ENCODE measurements at regions not wholly inside any gene's neighbourhood (a gene's known extent, or its start where the extent isn't known, plus 50 kb on each side); places are given as distances from the start of the nearest gene placed in this dataset.

DNA sequence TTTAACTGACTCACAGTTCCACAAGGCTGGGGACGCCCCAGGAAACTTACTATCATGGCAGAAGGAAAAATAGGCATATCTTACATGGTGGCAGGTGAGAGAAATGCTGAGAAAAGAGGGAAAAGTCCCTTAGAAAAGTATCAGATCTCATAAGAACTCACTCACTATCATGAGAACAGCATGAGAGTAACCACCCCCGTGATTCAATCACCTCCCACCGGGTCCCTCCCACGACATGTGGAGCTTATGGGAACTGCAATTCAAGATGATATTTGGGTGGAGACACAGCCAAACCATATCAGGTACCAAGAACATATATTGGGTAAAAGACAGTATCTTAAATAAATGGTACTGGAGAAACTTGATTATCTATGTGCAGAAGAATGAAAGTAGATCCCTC, 100.3 kb upstream of the FAR2 start:
- TF ChIP-seq, protein P1, sequence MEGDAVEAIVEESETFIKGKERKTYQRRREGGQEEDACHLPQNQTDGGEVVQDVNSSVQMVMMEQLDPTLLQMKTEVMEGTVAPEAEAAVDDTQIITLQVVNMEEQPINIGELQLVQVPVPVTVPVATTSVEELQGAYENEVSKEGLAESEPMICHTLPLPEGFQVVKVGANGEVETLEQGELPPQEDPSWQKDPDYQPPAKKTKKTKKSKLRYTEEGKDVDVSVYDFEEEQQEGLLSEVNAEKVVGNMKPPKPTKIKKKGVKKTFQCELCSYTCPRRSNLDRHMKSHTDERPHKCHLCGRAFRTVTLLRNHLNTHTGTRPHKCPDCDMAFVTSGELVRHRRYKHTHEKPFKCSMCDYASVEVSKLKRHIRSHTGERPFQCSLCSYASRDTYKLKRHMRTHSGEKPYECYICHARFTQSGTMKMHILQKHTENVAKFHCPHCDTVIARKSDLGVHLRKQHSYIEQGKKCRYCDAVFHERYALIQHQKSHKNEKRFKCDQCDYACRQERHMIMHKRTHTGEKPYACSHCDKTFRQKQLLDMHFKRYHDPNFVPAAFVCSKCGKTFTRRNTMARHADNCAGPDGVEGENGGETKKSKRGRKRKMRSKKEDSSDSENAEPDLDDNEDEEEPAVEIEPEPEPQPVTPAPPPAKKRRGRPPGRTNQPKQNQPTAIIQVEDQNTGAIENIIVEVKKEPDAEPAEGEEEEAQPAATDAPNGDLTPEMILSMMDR (IDR thresholded peaks at IDR 0.05; ENCODE audit: insufficient read depth in 1 of 2, low read depth in 1 of 2, low read length in 1 of 2, severe bottlenecking in 1 of 2, unreplicated experiment in 1 of 2): no peak
- POLR2A ChIA-PET: no interaction called here
- intact Hi-C loops (cut with micrococcal nuclease; ENCODE audit: unreplicated experiment): no loop called here
- Mint-ChIP-seq H3K9me3 (ENCODE audit: unreplicated experiment) (peaks cover 15% of the 10 kb centered on the region), H3K27me3 (ENCODE audit: insufficient read depth, unreplicated experiment) (no peaks in the 10 kb centered on the region), H3K4me3 (ENCODE audit: unreplicated experiment) (no peak overlapping the region), H3K36me3 (ENCODE audit: insufficient read depth, unreplicated experiment) (no peaks in the 10 kb centered on the region), H3K27ac (ENCODE audit: unreplicated experiment) (no peak overlapping the region), H3K4me1 (ENCODE audit: low read depth, unreplicated experiment) (no peaks in the 10 kb centered on the region)
- peak in 1 of 2 experiments; percentile 12 for DNase-seq
- H3K4me1 ChIP-seq: no peaks in the 10 kb centered on the region
- H3K27me3 ChIP-seq (replicated peaks; ENCODE audit: control insufficient read depth, insufficient read depth, low read length): no peaks in the 10 kb centered on the region
- no peaks in the 10 kb centered on the region for H3K36me3 ChIP-seq (ENCODE audit: control insufficient read depth, insufficient read depth, low read length)
- H3K4me3 ChIP-seq (ENCODE audit: low read depth, low read length): no peak overlapping the region
- BruUV-seq (replicated peaks): no TSS peak
- H3K9me3 ChIP-seq: no peaks in the 10 kb centered on the region
- CTCF ChIA-PET: no interaction called here

DNA sequence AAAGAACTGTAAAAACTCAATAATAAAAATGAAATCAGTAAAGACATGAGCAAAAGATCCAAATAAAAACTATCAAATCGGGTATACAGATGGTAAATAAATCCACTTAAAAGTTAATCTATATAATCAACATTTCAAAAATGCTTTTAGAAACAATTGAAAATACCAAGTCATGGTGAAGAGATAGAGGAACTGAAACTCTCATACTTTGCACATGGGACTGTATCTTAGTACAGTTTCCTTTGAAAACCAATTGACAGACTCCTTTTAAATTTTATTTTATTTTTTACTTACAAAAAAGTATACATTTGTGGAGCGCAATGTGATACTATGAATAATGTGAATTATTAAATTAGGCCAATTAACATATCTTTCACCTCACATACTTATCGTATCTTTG, 98.6 kb upstream of the FAR2 start:
- no peak for DNase-seq
- H3K9me3 ChIP-seq: no peaks in the 10 kb centered on the region
- Mint-ChIP-seq H3K4me1 (ENCODE audit: low read depth, unreplicated experiment) (no peaks in the 10 kb centered on the region), H3K36me3 (ENCODE audit: insufficient read depth, unreplicated experiment) (no peaks in the 10 kb centered on the region), H3K27ac (ENCODE audit: unreplicated experiment) (no peak overlapping the region), H3K4me3 (ENCODE audit: unreplicated experiment) (no peak overlapping the region), H3K9me3 (ENCODE audit: unreplicated experiment) (peaks cover 15% of the 10 kb centered on the region), H3K27me3 (ENCODE audit: insufficient read depth, unreplicated experiment) (no peaks in the 10 kb centered on the region)
- H3K27me3 ChIP-seq (replicated peaks; ENCODE audit: control insufficient read depth, insufficient read depth, low read length): no peaks in the 10 kb centered on the region
- H3K4me3 ChIP-seq (ENCODE audit: low read depth, low read length): no peak overlapping the region
- TF ChIP-seq, protein P1 (IDR thresholded peaks at IDR 0.05; ENCODE audit: insufficient read depth in 1 of 2, low read depth in 1 of 2, low read length in 1 of 2, severe bottlenecking in 1 of 2, unreplicated experiment in 1 of 2): no peak
- intact Hi-C loops (cut with micrococcal nuclease; ENCODE audit: unreplicated experiment): no loop called here
- H3K36me3 ChIP-seq (ENCODE audit: control insufficient read depth, insufficient read depth, low read length): no peaks in the 10 kb centered on the region
- ChIA-PET CTCF (no interaction called here), POLR2A (no interaction called here)
- BruUV-seq (replicated peaks): no TSS peak
- no peaks in the 10 kb centered on the region for H3K4me1 ChIP-seq

DNA sequence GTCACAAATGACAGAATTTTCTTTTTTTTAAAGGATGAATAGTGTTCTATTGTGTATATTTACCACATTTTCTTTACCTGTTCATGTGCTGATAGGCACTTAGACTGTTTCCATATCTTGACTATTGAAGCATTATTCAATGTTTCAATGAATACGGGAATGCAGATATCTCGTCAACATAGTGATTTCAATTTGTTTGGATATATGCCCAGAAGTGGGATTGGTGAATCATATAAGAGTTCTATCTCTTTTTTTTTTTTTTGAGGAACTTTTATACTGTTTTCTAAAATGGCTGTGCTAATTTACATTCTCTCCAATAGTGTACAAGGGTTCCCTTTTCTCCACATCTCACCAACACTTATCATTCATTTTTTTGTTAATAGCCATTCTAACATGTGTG, 97.9 kb upstream of the FAR2 start:
- intact Hi-C loops (cut with micrococcal nuclease; ENCODE audit: unreplicated experiment): no loop called here
- Mint-ChIP-seq H3K36me3 (ENCODE audit: insufficient read depth, unreplicated experiment) (no peaks in the 10 kb centered on the region), H3K27ac (ENCODE audit: unreplicated experiment) (no peak overlapping the region), H3K4me1 (ENCODE audit: low read depth, unreplicated experiment) (no peaks in the 10 kb centered on the region), H3K9me3 (ENCODE audit: unreplicated experiment) (peaks cover 15% of the 10 kb centered on the region), H3K27me3 (ENCODE audit: insufficient read depth, unreplicated experiment) (no peaks in the 10 kb centered on the region), H3K4me3 (ENCODE audit: unreplicated experiment) (no peak overlapping the region)
- CTCF ChIA-PET: no interaction called here
- H3K36me3 ChIP-seq (ENCODE audit: control insufficient read depth, insufficient read depth, low read length): no peaks in the 10 kb centered on the region
- no TSS peak for BruUV-seq (replicated peaks)
- POLR2A ChIA-PET: no interaction called here
- H3K27me3 ChIP-seq (replicated peaks; ENCODE audit: control insufficient read depth, insufficient read depth, low read length): no peaks in the 10 kb centered on the region
- H3K9me3 ChIP-seq: no peaks in the 10 kb centered on the region
- no peak overlapping the region for H3K4me3 ChIP-seq (ENCODE audit: low read depth, low read length)
- TF ChIP-seq, protein P1 (IDR thresholded peaks at IDR 0.05; ENCODE audit: insufficient read depth in 1 of 2, low read depth in 1 of 2, low read length in 1 of 2, severe bottlenecking in 1 of 2, unreplicated experiment in 1 of 2): no peak
- H3K4me1 ChIP-seq: no peaks in the 10 kb centered on the region
- DNase-seq: no peak
